T-helper 1 cell treated with Interleukin-12 subunit alpha and Interleukin-12 subunit beta and Interleukin-4 antibody, amounts not matched to agents 30 μg/mL and 1 μg/mL, for 36 hours (primary cell): ENCODE measurements at regions not wholly inside any gene's neighbourhood (a gene's known extent, or its start where the extent isn't known, plus 50 kb on each side); places are given as distances from the start of the nearest gene placed in this dataset.
"Not testable (repeated sequence)": the region's sequence is repeated elsewhere in the genome, so short reads cannot be mapped to it uniquely, and the experiment has no call there.

ENCODE experiments used
- H3K27ac Mint-ChIP-seq: one replicate; pipeline ENCODE4 v1.8.0; 2021; ENCODE audit warnings: mild to moderate bottlenecking, mixed read lengths
- H3K27me3 Mint-ChIP-seq: one replicate; pipeline ENCODE4 v1.8.0; 2021; ENCODE audit warnings: low read depth, mixed read lengths
- H3K36me3 Mint-ChIP-seq: one replicate; pipeline ENCODE4 v1.8.0; 2021; ENCODE audit warnings: low read depth, mixed read lengths
- H3K4me1 Mint-ChIP-seq: one replicate; pipeline ENCODE4 v1.8.0; 2021; ENCODE audit warnings: low read depth, mixed read lengths
- H3K4me3 Mint-ChIP-seq: one replicate; pipeline ENCODE4 v1.8.0; 2021; ENCODE audit warnings: mild to moderate bottlenecking, moderate library complexity, mixed read lengths
- H3K9me3 Mint-ChIP-seq: one replicate; pipeline ENCODE4 v1.8.0; 2021; ENCODE audit warnings: mixed read lengths

GRCh38 chr18:29840089-29840488 is 1202.5 kb downstream of the DSC3 start:
- no peak overlapping the region for H3K4me3 Mint-ChIP-seq
- H3K27ac Mint-ChIP-seq: no peak overlapping the region
- H3K9me3 Mint-ChIP-seq: peaks cover 5% of the 10 kb centered on the region
- no peaks in the 10 kb centered on the region for H3K36me3 Mint-ChIP-seq
- no peaks in the 10 kb centered on the region for H3K4me1 Mint-ChIP-seq
- no peaks in the 10 kb centered on the region for H3K27me3 Mint-ChIP-seq

- H3K27ac Mint-ChIP-seq, H3K36me3 Mint-ChIP-seq, H3K4me1 Mint-ChIP-seq, H3K4me3 Mint-ChIP-seq, H3K9me3 Mint-ChIP-seq, H3K27me3 Mint-ChIP-seq: not testable (repeated sequence)
Observed at GRCh38 chr18:29838961-29839360, 1203.6 kb downstream of the DSC3 start.

- no peaks in the 10 kb centered on the region for H3K27me3 Mint-ChIP-seq
- no peaks in the 10 kb centered on the region for H3K4me1 Mint-ChIP-seq
- H3K27ac Mint-ChIP-seq: no peak overlapping the region
- no peaks in the 10 kb centered on the region for H3K36me3 Mint-ChIP-seq
- H3K4me3 Mint-ChIP-seq: no peak overlapping the region
- H3K9me3 Mint-ChIP-seq: peaks cover 8% of the 10 kb centered on the region
Observed at GRCh38 chr18:29838556-29838955, 1204.0 kb downstream of the DSC3 start.

GRCh38 chr18:29823671-29824070 is 1218.9 kb downstream of the DSC3 start:
- Mint-ChIP-seq H3K9me3 (peaks cover 23% of the 10 kb centered on the region), H3K4me1 (no peaks in the 10 kb centered on the region), H3K27me3 (no peaks in the 10 kb centered on the region), H3K36me3 (no peaks in the 10 kb centered on the region), H3K27ac (no peak overlapping the region), H3K4me3 (no peak overlapping the region)

GRCh38 chr18:29821544-29821943 is 1221.0 kb downstream of the DSC3 start:
- H3K9me3 Mint-ChIP-seq: peaks cover 25% of the 10 kb centered on the region
- H3K27ac Mint-ChIP-seq: no peak overlapping the region
- H3K4me3 Mint-ChIP-seq: no peak overlapping the region
- no peaks in the 10 kb centered on the region for H3K4me1 Mint-ChIP-seq
- H3K27me3 Mint-ChIP-seq: no peaks in the 10 kb centered on the region
- no peaks in the 10 kb centered on the region for H3K36me3 Mint-ChIP-seq

- Mint-ChIP-seq H3K36me3 (no peaks in the 10 kb centered on the region), H3K9me3 (peaks cover 37% of the 10 kb centered on the region), H3K4me3 (no peak overlapping the region), H3K27ac (no peak overlapping the region), H3K27me3 (no peaks in the 10 kb centered on the region), H3K4me1 (no peaks in the 10 kb centered on the region)
Observed at GRCh38 chr18:29811519-29811918, 1231.0 kb downstream of the DSC3 start.

GRCh38 chr18:29780816-29781215 is 1261.7 kb downstream of the DSC3 start:
- Mint-ChIP-seq H3K27me3 (no peaks in the 10 kb centered on the region), H3K4me3 (no peak overlapping the region), H3K9me3 (peaks cover 5% of the 10 kb centered on the region), H3K4me1 (no peaks in the 10 kb centered on the region), H3K36me3 (no peaks in the 10 kb centered on the region), H3K27ac (no peak overlapping the region)

- H3K4me3 Mint-ChIP-seq: no peak overlapping the region
- H3K27me3 Mint-ChIP-seq: no peaks in the 10 kb centered on the region
- H3K9me3 Mint-ChIP-seq: peaks cover 5% of the 10 kb centered on the region
- no peaks in the 10 kb centered on the region for H3K36me3 Mint-ChIP-seq
- no peak overlapping the region for H3K27ac Mint-ChIP-seq
- no peaks in the 10 kb centered on the region for H3K4me1 Mint-ChIP-seq
Observed at GRCh38 chr18:29779096-29779495, 1263.4 kb downstream of the DSC3 start.

GRCh38 chr18:29753379-29753778 is 1289.2 kb downstream of the DSC3 start:
- Mint-ChIP-seq H3K9me3 (peaks cover 22% of the 10 kb centered on the region), H3K36me3 (no peaks in the 10 kb centered on the region), H3K27me3 (no peaks in the 10 kb centered on the region), H3K4me1 (no peaks in the 10 kb centered on the region), H3K27ac (no peak overlapping the region), H3K4me3 (no peak overlapping the region)

- Mint-ChIP-seq H3K27ac (no peak overlapping the region), H3K9me3 (peaks cover 25% of the 10 kb centered on the region), H3K36me3 (no peaks in the 10 kb centered on the region), H3K4me3 (no peak overlapping the region), H3K27me3 (no peaks in the 10 kb centered on the region), H3K4me1 (no peaks in the 10 kb centered on the region)
Observed at GRCh38 chr18:29749704-29750103, 1292.8 kb downstream of the DSC3 start.

GRCh38 chr18:29741461-29741860 is 1301.1 kb downstream of the DSC3 start:
- no peak overlapping the region for H3K4me3 Mint-ChIP-seq
- H3K36me3 Mint-ChIP-seq: no peaks in the 10 kb centered on the region
- H3K9me3 Mint-ChIP-seq: peaks cover 26% of the 10 kb centered on the region
- H3K4me1 Mint-ChIP-seq: no peaks in the 10 kb centered on the region
- H3K27me3 Mint-ChIP-seq: no peaks in the 10 kb centered on the region
- H3K27ac Mint-ChIP-seq: no peak overlapping the region

- Mint-ChIP-seq H3K27ac (no peak overlapping the region), H3K4me3 (no peak overlapping the region), H3K27me3 (no peaks in the 10 kb centered on the region), H3K36me3 (no peaks in the 10 kb centered on the region), H3K4me1 (no peaks in the 10 kb centered on the region), H3K9me3 (peaks cover 40% of the 10 kb centered on the region)
Observed at GRCh38 chr18:29737620-29738019, 1304.9 kb downstream of the DSC3 start.

- Mint-ChIP-seq H3K27ac (no peak overlapping the region), H3K27me3 (no peaks in the 10 kb centered on the region), H3K4me1 (no peaks in the 10 kb centered on the region), H3K9me3 (peaks cover 43% of the 10 kb centered on the region), H3K4me3 (no peak overlapping the region), H3K36me3 (no peaks in the 10 kb centered on the region)
Observed at GRCh38 chr18:29737190-29737589, 1305.4 kb downstream of the DSC3 start.

- no peaks in the 10 kb centered on the region for H3K4me1 Mint-ChIP-seq
- H3K4me3 Mint-ChIP-seq: no peak overlapping the region
- no peak overlapping the region for H3K27ac Mint-ChIP-seq
- no peaks in the 10 kb centered on the region for H3K36me3 Mint-ChIP-seq
- peaks cover 48% of the 10 kb centered on the region for H3K9me3 Mint-ChIP-seq
- H3K27me3 Mint-ChIP-seq: no peaks in the 10 kb centered on the region
Observed at GRCh38 chr18:29730073-29730472, 1312.5 kb downstream of the DSC3 start.

GRCh38 chr18:29726646-29727045 is 1315.9 kb downstream of the DSC3 start:
- Mint-ChIP-seq H3K27me3 (no peaks in the 10 kb centered on the region), H3K9me3 (peaks cover 42% of the 10 kb centered on the region)

GRCh38 chr18:29723486-29723885 is 1319.1 kb downstream of the DSC3 start:
- H3K27me3 Mint-ChIP-seq, H3K4me1 Mint-ChIP-seq, H3K36me3 Mint-ChIP-seq, H3K4me3 Mint-ChIP-seq, H3K27ac Mint-ChIP-seq: not testable (repeated sequence)
- H3K9me3 Mint-ChIP-seq: peaks cover 33% of the 10 kb centered on the region

More at GRCh38 chr18:29726646-29727045, 1315.9 kb downstream of the DSC3 start:
- Mint-ChIP-seq H3K4me1 (no peaks in the 10 kb centered on the region), H3K4me3 (no peak overlapping the region), H3K27ac (no peak overlapping the region), H3K36me3 (no peaks in the 10 kb centered on the region)
